Natural killer cell (primary cell): ENCODE measurements at regions not wholly inside any gene's neighbourhood (a gene's known extent, or its start where the extent isn't known, plus 50 kb on each side); places are given as distances from the start of the nearest gene placed in this dataset.

Source experiments
- ATAC-seq, 3 donors: fragments of 150-1000 bp in 2 of 3; fragments of 200-7000 bp in 1 of 3; cut with Tn5 transposase; 1 replicate in 1 of 3; 2 replicates in 2 of 3; pipeline ENCODE4 v1.10.0; 2021; ENCODE audit warnings: mild to moderate bottlenecking in 2 of 3, moderate library complexity in 2 of 3
- DNase-seq, 2 donors: peaks; one replicate each; pipeline versions ENCODE4 v3.0.0 to v3.0.0-alpha.2; 2013 to 2021; ENCODE audit warnings: mixed read lengths in 1 of 2
- H3K27ac ChIP-seq: one replicate; pipeline ENCODE4 v1.5.1; 2013; ENCODE audit warnings: mild to moderate bottlenecking, low read length
- H3K27me3 ChIP-seq: one replicate; pipeline ENCODE4 v1.6.1; 2013; ENCODE audit warnings: low read length; ENCODE audit not compliant: control insufficient read depth, insufficient read depth
- H3K36me3 ChIP-seq: one replicate; pipeline ENCODE4 v1.6.1; 2013; ENCODE audit warnings: low read length; ENCODE audit not compliant: control insufficient read depth, insufficient read depth
- H3K4me1 ChIP-seq: one replicate; pipeline ENCODE4 v1.6.1; 2013; ENCODE audit warnings: low read length; ENCODE audit not compliant: control insufficient read depth, insufficient read depth
- H3K4me3 ChIP-seq: one replicate; pipeline ENCODE4 v1.5.1; 2013; ENCODE audit warnings: low read length
- H3K9me3 ChIP-seq: one replicate; pipeline ENCODE4 v1.6.1; 2013; ENCODE audit warnings: low read length; ENCODE audit not compliant: control insufficient read depth, insufficient read depth
- H3K27ac Mint-ChIP-seq, 2 donors: one replicate each; pipeline ENCODE4 v1.8.0; 2022; ENCODE audit warnings: mild to moderate bottlenecking in 2 of 2, mixed read lengths in 2 of 2, moderate library complexity in 1 of 2
- H3K27me3 Mint-ChIP-seq, 2 donors: one replicate each; pipeline ENCODE4 v1.8.0; 2022; ENCODE audit warnings: low read depth in 2 of 2, mixed read lengths in 2 of 2
- H3K36me3 Mint-ChIP-seq: one replicate; pipeline ENCODE4 v1.8.0; 2022; ENCODE audit warnings: mixed read lengths
- H3K4me1 Mint-ChIP-seq, 2 donors: one replicate each; pipeline ENCODE4 v1.8.0; 2022; ENCODE audit warnings: mixed read lengths in 2 of 2
- H3K4me3 Mint-ChIP-seq: one replicate; pipeline ENCODE4 v1.8.0; 2022; ENCODE audit warnings: mild to moderate bottlenecking, moderate library complexity, mixed read lengths
- H3K9me3 Mint-ChIP-seq, 2 donors: one replicate each; pipeline ENCODE4 v1.8.0; 2022; ENCODE audit warnings: mixed read lengths in 2 of 2
- WGBS: methylation state at CpG from one replicate; pipeline ENCODE4 v1.1.7; 2013; ENCODE audit warnings: missing lambda C conversion rate; ENCODE audit not compliant: insufficient coverage; 5-methylcytosine and 5-hydroxymethylcytosine counted together
- intact Hi-C: fragments of 100-400 bp; cut with micrococcal nuclease; formaldehyde crosslinking; loops from one replicate; pipeline ENCODE4 v1.14.2; 2022
- TF ChIP-seq, protein P1 (sequence below): fragments of 200-600 bp; IDR thresholded peaks from one replicate; pipeline ENCODE4 v1.8.0; 2022; ENCODE audit warnings: antibody characterized with exemption

DNA sequence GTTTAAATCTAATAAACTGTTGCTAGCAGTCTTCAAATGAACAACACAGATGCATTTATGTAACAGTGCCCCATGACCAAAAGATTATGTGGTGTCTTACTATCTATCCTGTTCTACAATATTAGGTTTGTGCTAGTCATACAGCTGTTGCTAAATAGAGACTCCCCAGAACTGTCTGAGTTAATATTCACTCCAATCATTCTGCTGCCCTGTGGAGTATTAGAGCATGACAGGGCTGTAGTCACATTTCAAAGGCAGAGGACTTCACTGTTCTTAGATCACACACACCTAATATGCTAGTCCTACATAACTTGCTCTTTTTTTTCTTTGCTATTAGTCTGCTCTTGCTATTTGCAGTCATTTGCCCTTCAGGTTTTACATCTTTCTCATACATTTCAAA, 157.6 kb upstream of the MDGA2 start:
- ATAC-seq (no peak), DNase-seq (no peak)
- TF ChIP-seq, protein P1, sequence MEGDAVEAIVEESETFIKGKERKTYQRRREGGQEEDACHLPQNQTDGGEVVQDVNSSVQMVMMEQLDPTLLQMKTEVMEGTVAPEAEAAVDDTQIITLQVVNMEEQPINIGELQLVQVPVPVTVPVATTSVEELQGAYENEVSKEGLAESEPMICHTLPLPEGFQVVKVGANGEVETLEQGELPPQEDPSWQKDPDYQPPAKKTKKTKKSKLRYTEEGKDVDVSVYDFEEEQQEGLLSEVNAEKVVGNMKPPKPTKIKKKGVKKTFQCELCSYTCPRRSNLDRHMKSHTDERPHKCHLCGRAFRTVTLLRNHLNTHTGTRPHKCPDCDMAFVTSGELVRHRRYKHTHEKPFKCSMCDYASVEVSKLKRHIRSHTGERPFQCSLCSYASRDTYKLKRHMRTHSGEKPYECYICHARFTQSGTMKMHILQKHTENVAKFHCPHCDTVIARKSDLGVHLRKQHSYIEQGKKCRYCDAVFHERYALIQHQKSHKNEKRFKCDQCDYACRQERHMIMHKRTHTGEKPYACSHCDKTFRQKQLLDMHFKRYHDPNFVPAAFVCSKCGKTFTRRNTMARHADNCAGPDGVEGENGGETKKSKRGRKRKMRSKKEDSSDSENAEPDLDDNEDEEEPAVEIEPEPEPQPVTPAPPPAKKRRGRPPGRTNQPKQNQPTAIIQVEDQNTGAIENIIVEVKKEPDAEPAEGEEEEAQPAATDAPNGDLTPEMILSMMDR, result no peak
- no peaks in the 10 kb centered on the region for H3K9me3 ChIP-seq
- Mint-ChIP-seq H3K27ac (no peak overlapping the region), H3K9me3 (peaks cover 5 to 14% of the 10 kb centered on the region in 2 donors), H3K4me1 (no peaks in the 10 kb centered on the region), H3K36me3 (no peaks in the 10 kb centered on the region), H3K4me3 (no peak overlapping the region), H3K27me3 (no peaks in the 10 kb centered on the region)
- H3K27me3 ChIP-seq, result no peaks in the 10 kb centered on the region
- no peaks in the 10 kb centered on the region for H3K4me1 ChIP-seq
- H3K27ac ChIP-seq, result no peak overlapping the region
- no peaks in the 10 kb centered on the region for H3K36me3 ChIP-seq
- intact Hi-C loops, result no loop called here
- H3K4me3 ChIP-seq, result no peak overlapping the region

DNA sequence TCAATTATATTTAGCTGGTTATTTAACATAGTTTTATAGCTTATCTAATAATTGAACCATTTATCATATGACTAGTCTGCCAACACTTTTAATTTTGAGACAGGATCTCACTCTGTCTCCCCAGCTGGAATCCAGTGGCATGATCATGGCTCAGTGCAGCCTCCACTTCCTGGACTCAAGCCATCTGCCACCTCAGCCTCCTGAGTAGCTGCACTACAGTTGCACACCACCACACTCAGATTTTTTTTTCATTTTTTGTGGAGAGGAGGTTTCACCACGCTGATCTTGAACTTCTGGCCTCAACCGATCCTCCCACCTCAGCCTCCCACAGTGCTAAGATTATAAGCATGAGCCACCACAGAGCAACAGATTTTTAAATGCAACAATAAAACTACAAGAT, 151.4 kb upstream of the MDGA2 start:
- ATAC-seq (no peak), DNase-seq (no peak)
- intact Hi-C loops, result no loop called here
- no peak overlapping the region for H3K4me3 ChIP-seq
- H3K36me3 ChIP-seq, result no peaks in the 10 kb centered on the region
- Mint-ChIP-seq H3K27ac (no peak overlapping the region), H3K36me3 (no peaks in the 10 kb centered on the region), H3K4me1 (no peaks in the 10 kb centered on the region), H3K27me3 (no peaks in the 10 kb centered on the region), H3K4me3 (no peak overlapping the region), H3K9me3 (peaks cover 11 to 12% of the 10 kb centered on the region in 2 donors)
- WGBS, result no CpG with 5 or more reads among the region's 2 CpGs
- no peaks in the 10 kb centered on the region for H3K27me3 ChIP-seq
- TF ChIP-seq, protein P1, result no peak
- H3K9me3 ChIP-seq, result no peaks in the 10 kb centered on the region
- no peak overlapping the region for H3K27ac ChIP-seq
- H3K4me1 ChIP-seq, result no peaks in the 10 kb centered on the region

DNA sequence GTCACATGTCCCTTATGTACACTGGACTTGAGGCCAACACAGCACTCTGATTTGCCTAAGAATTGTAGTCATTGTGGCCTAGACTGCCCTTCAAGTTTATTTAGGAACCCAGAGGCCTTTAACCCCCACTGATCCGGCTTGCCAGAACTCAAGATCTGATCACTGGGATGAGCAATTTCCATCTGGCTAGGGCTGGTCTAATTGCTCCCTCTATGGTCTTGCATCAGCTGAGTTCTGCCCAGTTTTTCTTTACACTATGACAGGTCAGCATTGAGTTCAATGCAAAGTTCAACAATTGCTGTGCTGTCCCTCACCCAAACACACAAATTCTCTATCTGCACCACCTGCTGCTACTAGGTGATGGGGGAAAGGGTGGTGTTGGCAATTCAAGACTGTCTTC, 146.9 kb upstream of the MDGA2 start:
- peaks cover 20 to 21% of the 10 kb centered on the region in 2 donors for H3K9me3 Mint-ChIP-seq
- intact Hi-C loops, result no loop called here
- WGBS, result 86% methylated on average over 1 of the region's 1 CpG

DNA sequence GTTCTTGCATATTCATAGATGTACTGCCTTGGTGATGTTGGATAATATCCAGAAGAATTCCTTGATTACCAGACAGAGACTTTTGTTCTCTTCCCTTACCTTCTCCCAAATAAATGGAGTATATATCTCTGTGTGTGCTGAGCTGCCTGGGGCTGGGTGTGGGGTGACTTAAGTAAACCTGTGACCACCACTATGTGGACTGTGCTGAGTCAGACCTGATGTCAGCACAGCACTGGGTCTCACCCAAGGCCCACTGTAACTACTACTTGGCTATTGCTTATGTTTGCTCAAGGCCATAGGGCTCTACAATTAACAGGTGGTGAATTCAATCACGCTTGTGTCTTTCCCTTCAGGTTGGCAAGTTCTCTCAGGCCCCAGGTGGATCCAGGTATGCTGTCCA, 145.7 kb upstream of the MDGA2 start:
- peaks cover 20% of the 10 kb centered on the region in 2 donors for H3K9me3 Mint-ChIP-seq
- H3K9me3 ChIP-seq, result peaks cover 3% of the 10 kb centered on the region
- no peaks in the 10 kb centered on the region for H3K4me1 ChIP-seq
- no peak for ATAC-seq
- TF ChIP-seq, protein P1, result no peak
- WGBS, result 69% methylated on average over 1 of the region's 1 CpG
- H3K4me3 ChIP-seq, result no peak overlapping the region
- H3K27ac ChIP-seq, result no peak overlapping the region
- H3K4me3 Mint-ChIP-seq, result no peak overlapping the region
- no peak overlapping the region for H3K27ac Mint-ChIP-seq
- no peaks in the 10 kb centered on the region for H3K4me1 Mint-ChIP-seq
- no peaks in the 10 kb centered on the region for H3K27me3 ChIP-seq
- intact Hi-C loops, result no loop called here
- DNase-seq, result no peak
- H3K36me3 ChIP-seq, result no peaks in the 10 kb centered on the region
- H3K36me3 Mint-ChIP-seq, result no peaks in the 10 kb centered on the region
- no peaks in the 10 kb centered on the region for H3K27me3 Mint-ChIP-seq

More for the DNA sequence above, 146.9 kb upstream of the MDGA2 start:
- ATAC-seq, result no peak
- Histone ChIP-seq H3K9me3 (no peaks in the 10 kb centered on the region), H3K4me3 (no peak overlapping the region), H3K4me1 (no peaks in the 10 kb centered on the region), H3K36me3 (no peaks in the 10 kb centered on the region), H3K27ac (no peak overlapping the region), H3K27me3 (no peaks in the 10 kb centered on the region)
- no peak overlapping the region for H3K4me3 Mint-ChIP-seq
- H3K27ac Mint-ChIP-seq, result no peak overlapping the region
- no peaks in the 10 kb centered on the region for H3K4me1 Mint-ChIP-seq
- no peaks in the 10 kb centered on the region for H3K27me3 Mint-ChIP-seq
- TF ChIP-seq, protein P1, result no peak
- DNase-seq, result no peak
- H3K36me3 Mint-ChIP-seq, result no peaks in the 10 kb centered on the region
